Omental fat pad (tissue), 3 donors: ENCODE measurements at regions not wholly inside any gene's neighbourhood (a gene's known extent, or its start where the extent isn't known, plus 50 kb on each side); places are given as distances from the start of the nearest gene placed in this dataset.

ENCODE experiments used
- ATAC-seq: fragments of 150-250 bp; one replicate; pipeline ENCODE4 v1.9.1; 2016; ENCODE audit warnings: mild to moderate bottlenecking, moderate library complexity; ENCODE audit not compliant: low FRiP score
- DNase-seq: peaks from one replicate; pipeline ENCODE4 v3.0.0-alpha.2; 2019; ENCODE audit warnings: low spot score
- TF ChIP-seq, protein P1 (sequence below), 3 donors: fragments of 450-650 bp; IDR thresholded peaks; one replicate each; pipeline ENCODE4 v1.5.1; 2016 to 2017; ENCODE audit warnings: antibody characterized with exemption in 3 of 3, mild to moderate bottlenecking in 3 of 3, moderate library complexity in 2 of 3

DNA sequence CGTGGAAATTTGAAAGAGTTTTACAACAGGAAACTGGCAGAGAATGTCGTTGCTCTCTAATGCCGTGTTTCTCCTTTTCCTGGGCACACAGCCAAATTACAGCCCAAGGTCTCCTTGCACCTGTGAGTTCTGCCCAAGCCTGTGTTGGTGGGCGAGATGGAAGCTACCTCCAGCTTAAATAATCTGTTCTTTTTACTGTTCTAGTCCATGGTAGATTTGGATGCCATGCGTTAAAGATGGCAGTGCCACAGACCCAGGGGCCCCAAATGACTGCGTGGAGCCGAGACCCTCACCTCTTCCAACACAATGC is 92.6 kb upstream of the IRX4 start:
- DNase-seq (no peak), ATAC-seq (no peak)
- TF ChIP-seq, protein P1, sequence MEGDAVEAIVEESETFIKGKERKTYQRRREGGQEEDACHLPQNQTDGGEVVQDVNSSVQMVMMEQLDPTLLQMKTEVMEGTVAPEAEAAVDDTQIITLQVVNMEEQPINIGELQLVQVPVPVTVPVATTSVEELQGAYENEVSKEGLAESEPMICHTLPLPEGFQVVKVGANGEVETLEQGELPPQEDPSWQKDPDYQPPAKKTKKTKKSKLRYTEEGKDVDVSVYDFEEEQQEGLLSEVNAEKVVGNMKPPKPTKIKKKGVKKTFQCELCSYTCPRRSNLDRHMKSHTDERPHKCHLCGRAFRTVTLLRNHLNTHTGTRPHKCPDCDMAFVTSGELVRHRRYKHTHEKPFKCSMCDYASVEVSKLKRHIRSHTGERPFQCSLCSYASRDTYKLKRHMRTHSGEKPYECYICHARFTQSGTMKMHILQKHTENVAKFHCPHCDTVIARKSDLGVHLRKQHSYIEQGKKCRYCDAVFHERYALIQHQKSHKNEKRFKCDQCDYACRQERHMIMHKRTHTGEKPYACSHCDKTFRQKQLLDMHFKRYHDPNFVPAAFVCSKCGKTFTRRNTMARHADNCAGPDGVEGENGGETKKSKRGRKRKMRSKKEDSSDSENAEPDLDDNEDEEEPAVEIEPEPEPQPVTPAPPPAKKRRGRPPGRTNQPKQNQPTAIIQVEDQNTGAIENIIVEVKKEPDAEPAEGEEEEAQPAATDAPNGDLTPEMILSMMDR (IDR thresholded peaks at IDR 0.05): no peak

DNA sequence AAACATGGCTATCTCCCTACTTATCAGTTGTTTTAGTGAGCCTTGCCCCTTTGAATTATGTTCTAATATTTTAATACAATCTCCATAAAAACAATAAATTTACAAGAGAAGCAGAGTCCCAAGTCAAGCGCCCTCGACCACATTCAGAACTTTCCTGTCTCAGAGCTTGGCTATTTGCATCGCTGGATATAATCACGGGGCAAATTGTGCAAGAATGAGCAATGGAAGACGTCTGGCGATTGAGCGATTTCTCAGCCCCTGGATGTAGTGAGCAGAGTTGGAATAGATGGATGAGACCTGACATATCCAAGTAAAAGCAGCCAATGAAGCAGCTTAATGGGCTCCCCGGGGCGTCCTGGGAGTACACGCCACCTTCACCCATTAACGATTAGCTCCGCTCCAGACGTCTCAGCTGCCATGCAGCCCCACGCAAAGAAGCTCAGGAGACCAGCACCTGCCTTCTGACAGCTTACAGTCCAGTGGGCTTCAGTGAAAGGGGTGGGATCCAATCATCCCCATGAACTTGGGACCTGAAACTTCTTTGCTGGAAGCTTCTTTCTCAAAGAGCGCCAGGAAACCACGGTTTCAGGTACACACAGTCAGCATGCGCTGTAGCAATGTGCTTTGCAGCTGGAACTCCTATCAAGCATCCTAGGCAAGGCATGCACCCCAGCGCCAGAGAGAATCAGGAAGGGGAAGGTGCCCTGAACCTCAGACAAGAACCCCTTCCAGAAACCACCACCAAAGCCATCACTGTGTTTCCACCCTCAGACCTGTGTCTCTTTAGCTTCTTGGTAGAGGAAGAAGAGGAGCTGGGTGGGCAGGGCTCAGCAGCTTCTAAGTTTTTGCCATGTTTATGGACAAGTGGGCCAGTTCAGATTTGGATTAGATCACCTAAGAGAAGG is 92.0 kb upstream of the IRX4 start:
- no peak for DNase-seq
- TF ChIP-seq, protein P1 (IDR thresholded peaks at IDR 0.05): no peak

DNA sequence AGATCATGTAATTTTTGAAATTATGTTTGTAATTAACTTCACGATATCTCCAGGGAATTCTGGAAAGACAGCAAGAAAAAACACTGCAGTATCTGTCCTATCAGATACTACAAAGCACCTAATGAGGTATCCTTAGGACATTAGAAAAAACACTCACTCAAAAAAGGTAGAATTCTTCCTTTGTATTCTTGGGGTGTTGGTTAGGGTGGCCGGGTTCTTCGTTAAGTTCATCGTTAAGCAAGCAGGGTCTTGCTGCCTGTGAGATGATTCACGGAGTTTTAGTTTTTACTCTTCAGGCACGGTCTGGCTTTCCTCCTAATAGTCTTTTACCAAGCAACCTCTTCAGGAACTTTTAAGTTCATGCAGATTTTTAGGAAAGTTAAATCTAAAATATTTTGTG is 91.4 kb upstream of the IRX4 start:
- TF ChIP-seq, protein P1 (IDR thresholded peaks at IDR 0.05): no peak
- ATAC-seq (no peak), DNase-seq (no peak)

More for the DNA sequence above, 92.0 kb upstream of the IRX4 start:
- ATAC-seq: no peak

DNA sequence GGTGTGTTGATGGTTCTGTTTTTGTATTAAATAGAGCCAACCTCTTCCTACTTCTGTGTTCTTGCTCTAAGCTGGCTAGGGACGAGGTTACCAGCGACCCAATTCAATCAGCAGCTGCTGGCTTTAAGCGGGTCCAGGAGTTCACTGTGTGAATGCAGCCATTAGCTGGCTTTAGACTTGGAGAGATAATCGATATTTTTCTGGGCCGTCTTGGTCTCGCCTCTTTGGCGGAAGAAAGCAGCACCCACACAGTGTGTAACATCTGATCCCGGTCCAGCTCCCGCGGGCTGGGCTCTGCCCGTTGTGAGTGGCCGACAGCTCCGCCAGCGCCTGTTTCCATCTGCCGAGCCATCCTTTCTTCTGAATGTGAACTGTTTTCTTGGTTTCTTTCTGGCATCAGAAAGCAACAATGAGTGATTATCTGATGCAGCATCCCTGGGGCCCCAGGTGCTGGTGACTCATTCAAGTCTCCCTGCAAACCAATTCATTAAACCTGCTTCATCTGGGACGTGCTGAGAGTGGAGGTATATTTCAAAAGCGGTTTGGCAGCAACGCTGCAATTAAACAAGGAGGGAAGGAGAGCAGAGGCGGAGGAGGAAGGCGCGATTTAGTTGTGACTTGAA is 90.8 kb upstream of the IRX4 start:
- TF ChIP-seq, protein P1 (IDR thresholded peaks at IDR 0.05): no peak
- no peak for ATAC-seq

DNA sequence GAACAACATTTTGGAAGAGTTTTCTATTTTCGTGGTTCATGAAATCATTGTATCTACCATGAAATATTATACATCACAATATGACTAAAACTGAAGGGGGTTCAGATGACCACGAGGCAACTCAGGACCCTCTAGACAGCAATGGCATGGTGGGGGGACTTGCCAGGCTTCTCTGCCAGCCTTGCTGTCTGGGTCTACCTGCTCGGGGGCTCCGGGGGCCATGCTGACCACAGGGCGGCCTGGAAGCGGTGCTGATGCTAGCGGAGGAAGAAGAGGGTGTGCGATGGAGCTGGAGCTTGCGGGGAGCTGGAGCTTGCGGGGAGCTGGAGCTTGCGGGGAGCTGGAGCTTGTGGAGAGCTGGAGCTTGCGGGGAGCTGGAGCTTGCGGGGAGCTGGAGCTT is 89.2 kb upstream of the IRX4 start:
- no peak for DNase-seq
- TF ChIP-seq, protein P1 (IDR thresholded peaks at IDR 0.05): no peak
- ATAC-seq: no peak

More for the DNA sequence above, 90.8 kb upstream of the IRX4 start:
- no peak for DNase-seq

DNA sequence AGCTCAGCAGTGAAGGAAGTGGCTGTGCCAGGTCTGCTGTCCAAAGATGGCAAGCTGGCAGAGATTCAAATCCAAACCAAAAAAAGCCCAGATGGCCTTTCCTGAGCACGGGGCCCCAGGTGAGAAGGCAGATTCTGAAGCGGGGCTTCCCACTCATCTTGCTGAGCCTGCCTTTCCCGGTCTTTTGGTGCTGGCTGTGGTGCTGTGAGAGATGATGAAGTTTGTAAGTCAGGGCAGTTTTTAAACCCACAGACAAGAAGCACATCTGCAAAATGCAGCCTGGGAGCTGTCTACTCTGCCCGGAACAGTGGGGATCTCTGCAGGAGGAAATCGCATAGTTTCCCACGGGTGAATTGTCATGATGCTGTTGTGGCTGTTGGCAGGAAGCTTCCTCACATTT is 85.0 kb upstream of the IRX4 start:
- no peak for DNase-seq
- TF ChIP-seq, protein P1 (IDR thresholded peaks at IDR 0.05): no peak

DNA sequence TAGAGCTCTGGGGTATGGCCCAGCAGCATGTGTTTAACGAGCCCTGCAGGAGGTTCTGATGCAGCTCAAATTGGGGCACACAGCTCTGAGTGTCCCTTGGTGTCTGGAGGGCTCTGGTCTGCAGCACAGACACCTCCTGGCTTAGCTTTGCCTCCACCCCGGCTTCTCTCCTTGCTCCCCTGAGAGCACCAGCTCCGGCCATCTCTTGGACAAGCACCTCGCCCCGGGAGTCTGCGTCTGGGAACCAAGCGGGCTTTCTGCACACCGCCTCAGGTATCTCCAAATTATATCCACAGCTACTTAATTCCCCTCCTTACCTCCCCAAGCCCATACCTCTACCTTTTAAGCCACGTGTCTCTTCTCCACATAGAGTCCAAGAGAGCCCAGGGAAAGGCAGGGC is 83.7 kb upstream of the IRX4 start:
- no peak for ATAC-seq
- TF ChIP-seq, protein P1 (IDR thresholded peaks at IDR 0.05): no peak
- no peak for DNase-seq

More for the DNA sequence above, 85.0 kb upstream of the IRX4 start:
- no peak for ATAC-seq
